ENCODE measurements at regions not wholly inside any gene's neighbourhood (a gene's known extent, or its start where the extent isn't known, plus 50 kb on each side); places are given as distances from the start of the nearest gene placed in this dataset.

GRCh38 chr7:84368122-84368521 lies 173.5 kb upstream of the SEMA3A start:
- DNase-seq = no peak

- no peak for DNase-seq
Observed at GRCh38 chr7:84364708-84365107, 170.1 kb upstream of the SEMA3A start.

GRCh38 chr7:84363741-84364140 lies 169.2 kb upstream of the SEMA3A start:
- no peak for DNase-seq

GRCh38 chr7:84362828-84363227 lies 168.2 kb upstream of the SEMA3A start:
- DNase-seq = no peak

GRCh38 chr7:84362360-84362759 lies 167.8 kb upstream of the SEMA3A start:
- DNase-seq = no peak

GRCh38 chr7:84354866-84355265 lies 160.3 kb upstream of the SEMA3A start:
- no peak for DNase-seq

- DNase-seq = no peak
Observed at GRCh38 chr7:84354030-84354429, 159.4 kb upstream of the SEMA3A start.

GRCh38 chr7:84339306-84339705 lies 144.7 kb upstream of the SEMA3A start:
- DNase-seq = no peak

GRCh38 chr7:84337429-84337828 lies 142.8 kb upstream of the SEMA3A start:
- DNase-seq = no peak

- no peak for DNase-seq
Observed at GRCh38 chr7:84336766-84337165, 142.2 kb upstream of the SEMA3A start.

- DNase-seq = no peak
Observed at GRCh38 chr7:84336303-84336702, 141.7 kb upstream of the SEMA3A start.

GRCh38 chr7:84331616-84332015 lies 137.0 kb upstream of the SEMA3A start:
- no peak for DNase-seq

GRCh38 chr7:84328571-84328970 lies 134.0 kb upstream of the SEMA3A start:
- no peak for DNase-seq

- DNase-seq = no peak
Observed at GRCh38 chr7:84324136-84324630, 129.6 kb upstream of the SEMA3A start.

- no peak for DNase-seq
Observed at GRCh38 chr7:84317536-84317935, 122.9 kb upstream of the SEMA3A start.

GRCh38 chr7:84314263-84314662 lies 119.7 kb upstream of the SEMA3A start:
- no peak for DNase-seq

- no peak for DNase-seq
Observed at GRCh38 chr7:84304407-84304806, 109.8 kb upstream of the SEMA3A start.

- no peak for DNase-seq
Observed at GRCh38 chr7:84302949-84303348, 108.4 kb upstream of the SEMA3A start.

GRCh38 chr7:84297616-84298015 lies 103.0 kb upstream of the SEMA3A start:
- DNase-seq = no peak

GRCh38 chr7:84294847-84295455 lies 100.4 kb upstream of the SEMA3A start:
- no peak for DNase-seq

- DNase-seq = no peak
Observed at GRCh38 chr7:84294391-84294790, 99.8 kb upstream of the SEMA3A start.

- DNase-seq = no peak
Observed at GRCh38 chr7:84291756-84292155, 97.2 kb upstream of the SEMA3A start.

- DNase-seq = no peak
Observed at GRCh38 chr7:84283798-84284197, 89.2 kb upstream of the SEMA3A start.

- no peak for DNase-seq
Observed at GRCh38 chr7:84281518-84281917, 86.9 kb upstream of the SEMA3A start.

- no peak for DNase-seq
Observed at GRCh38 chr7:84277628-84278224, 83.1 kb upstream of the SEMA3A start.
